PC-9 (cell line): ENCODE measurements at regions not wholly inside any gene's neighbourhood (a gene's known extent, or its start where the extent isn't known, plus 50 kb on each side); places are given as distances from the start of the nearest gene placed in this dataset.

Experiments used
- BruUV-seq: library from RNA; stranded (reverse); fragments of 400-500 nt; replicated peaks from 2 replicates; lab custom pipeline; 2021; lab: Mats Ljungman, UMichigan
- CTCF ChIA-PET: fragments of 300-600 bp; sonication (Branson Sonifier 250); formaldehyde crosslinking; loops from one replicate; lab custom pipeline; 2022; ENCODE audit warnings: antibody characterized with exemption; lab: Charles Lee
- POLR2A ChIA-PET: fragments of 300-600 bp; sonication (Branson Sonifier 250); formaldehyde crosslinking; loops from one replicate; lab custom pipeline; 2022; ENCODE audit warnings: antibody characterized with exemption; ENCODE audit not compliant: unreplicated experiment; lab: Charles Lee
- DNase-seq, 2 experiments: peaks; one replicate each; pipeline versions ENCODE4 v3.0.0 to v3.0.0-alpha.2; 2015 to 2022; ENCODE audit warnings: mixed read lengths in 1 of 2
- H2AFZ ChIP-seq: fragments of 200-600 bp; sonication (generic); 2 replicates; pipeline ENCODE4 v1.8.1; 2017; ENCODE audit warnings: antibody characterized with exemption
- H3F3A ChIP-seq: fragments of 200-600 bp; sonication (generic); 2 replicates; pipeline ENCODE4 v1.8.1; 2017; ENCODE audit warnings: antibody characterized with exemption, mild to moderate bottlenecking, low read depth; ENCODE audit not compliant: insufficient read depth
- H3K27ac ChIP-seq: fragments of 200-600 bp; sonication (generic); 2 replicates; pipeline ENCODE4 v1.6.1; 2016; ENCODE audit warnings: mixed run types
- H3K27me3 ChIP-seq: fragments of 200-600 bp; sonication (generic); 2 replicates; pipeline ENCODE4 v1.6.1; 2016; ENCODE audit warnings: low read depth, mixed run types; ENCODE audit not compliant: insufficient read depth
- H3K36me3 ChIP-seq: fragments of 200-600 bp; sonication (generic); 2 replicates; pipeline ENCODE4 v1.6.1; 2016; ENCODE audit warnings: low read depth, mixed run types
- H3K4me1 ChIP-seq: fragments of 200-600 bp; sonication (generic); replicated peaks from 2 replicates; pipeline ENCODE4 v1.6.1; 2016; ENCODE audit warnings: mixed run types; ENCODE audit not compliant: insufficient read depth
- H3K4me2 ChIP-seq: fragments of 200-600 bp; sonication (generic); 2 replicates; pipeline ENCODE4 v1.6.1; 2017; ENCODE audit warnings: mixed run types
- H3K4me3 ChIP-seq: fragments of 200-600 bp; sonication (generic); 2 replicates; pipeline ENCODE4 v1.6.1; 2016; ENCODE audit warnings: mixed run types
- H3K79me2 ChIP-seq: fragments of 200-600 bp; sonication (generic); 2 replicates; pipeline ENCODE4 v1.6.1; 2017; ENCODE audit warnings: low read depth, mixed run types
- H3K9me2 ChIP-seq: fragments of 200-600 bp; sonication (generic); 2 replicates; pipeline ENCODE4 v1.8.1; 2017; ENCODE audit warnings: mild to moderate bottlenecking; ENCODE audit not compliant: insufficient read depth
- H3K9me3 ChIP-seq: fragments of 200-600 bp; sonication (generic); 2 replicates; pipeline ENCODE4 v1.8.1; 2016; ENCODE audit warnings: low read depth; ENCODE audit not compliant: insufficient read depth
- H4K20me1 ChIP-seq: fragments of 200-600 bp; sonication (generic); 2 replicates; pipeline ENCODE4 v1.8.1; 2017; ENCODE audit not compliant: insufficient read depth
- CTCF ChIP-seq: fragments of 200-600 bp; sonication (generic); conservative IDR thresholded peaks from 2 replicates; pipeline ENCODE4 v1.6.1; 2017; ENCODE audit warnings: mixed run types, antibody characterized with exemption, mild to moderate bottlenecking, moderate library complexity
- EZH2 ChIP-seq: fragments of 200-600 bp; sonication (generic); IDR thresholded peaks from 2 replicates; pipeline ENCODE4 v1.8.0; 2017; ENCODE audit warnings: antibody characterized with exemption, low read depth
- intact Hi-C: fragments of 100-400 bp; cut with micrococcal nuclease; formaldehyde crosslinking; loops from one replicate; pipeline ENCODE4 v1.10.0; 2022; ENCODE audit not compliant: unreplicated experiment

- ChIA-PET POLR2A (interaction anchor here (0.5 kb wide), 1 partner anchor 642 kb away, joined by 5 read pairs; no protein-coding TSS in a partner anchor), CTCF (no interaction called here)
- BruUV-seq = no TSS peak
Measured at GRCh38 chr7:22900101-22900500, 77.5 kb upstream of the TOMM7 start.

GRCh38 chr7:22896917-22897316, 74.3 kb upstream of the TOMM7 start:
- intact Hi-C loops = no loop called here
- Histone ChIP-seq H4K20me1 (no peaks in the 10 kb centered on the region), H3F3A (no peaks in the 10 kb centered on the region), H3K27me3 (no peaks in the 10 kb centered on the region), H3K4me2 (no peak overlapping the region), H3K79me2 (no peaks in the 10 kb centered on the region), H3K36me3 (no peaks in the 10 kb centered on the region), H3K9me2 (no peaks in the 10 kb centered on the region), H3K4me3 (no peak overlapping the region), H3K4me1 (no peaks in the 10 kb centered on the region), H2AFZ (no peak overlapping the region), H3K9me3 (peaks cover 2% of the 10 kb centered on the region; the same call in 1 of the 2 replicates), H3K27ac (no peak overlapping the region)
- DNase-seq = no peak
- ChIA-PET CTCF (no interaction called here), POLR2A (no interaction called here)
- TF ChIP-seq EZH2 (no peak), CTCF (no peak)
- no TSS peak for BruUV-seq

More at GRCh38 chr7:22900101-22900500, 77.5 kb upstream of the TOMM7 start:
- Histone ChIP-seq H3F3A (no peaks in the 10 kb centered on the region), H3K9me3 (peaks cover 3% of the 10 kb centered on the region; the same call in 1 of the 2 replicates), H4K20me1 (no peaks in the 10 kb centered on the region), H3K36me3 (no peaks in the 10 kb centered on the region), H3K4me3 (no peak overlapping the region), H3K27ac (no peak overlapping the region), H3K79me2 (no peaks in the 10 kb centered on the region), H3K4me2 (no peak overlapping the region), H3K27me3 (no peaks in the 10 kb centered on the region), H2AFZ (no peak overlapping the region), H3K4me1 (no peaks in the 10 kb centered on the region), H3K9me2 (no peaks in the 10 kb centered on the region)
- DNase-seq = no peak
- TF ChIP-seq EZH2 = no peak
- TF ChIP-seq CTCF = no peak
- intact Hi-C loops = no loop called here

DNA sequence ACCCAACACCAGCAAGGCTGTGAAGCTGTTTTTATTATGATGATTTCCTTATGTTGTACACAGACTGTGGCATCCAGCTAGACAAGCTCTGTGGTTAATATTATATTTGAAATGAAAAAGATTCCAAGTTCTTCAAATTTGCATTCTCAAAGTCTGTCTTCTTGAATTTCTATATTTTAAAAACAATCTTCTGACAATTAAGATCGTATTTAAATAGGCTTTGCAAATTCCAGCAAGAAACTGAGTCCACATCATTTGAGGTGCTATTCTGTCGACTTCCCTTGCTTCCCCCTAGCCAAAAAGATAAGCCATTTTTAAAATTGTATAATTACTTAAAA, 73.1 kb upstream of the TOMM7 start:
- no peak for TF ChIP-seq CTCF
- TF ChIP-seq EZH2 = no peak
- H3K9me2 ChIP-seq = no peaks in the 10 kb centered on the region
- H3K4me2 ChIP-seq = no peak overlapping the region
- H3K27ac ChIP-seq = no peak overlapping the region
- no peaks in the 10 kb centered on the region for H3K79me2 ChIP-seq
- H3K4me3 ChIP-seq = no peak overlapping the region
- ChIA-PET POLR2A (no interaction called here), CTCF (no interaction called here)
- no peak overlapping the region for H2AFZ ChIP-seq
- intact Hi-C loops = no loop called here
- H3K36me3 ChIP-seq = no peaks in the 10 kb centered on the region
- H4K20me1 ChIP-seq = no peaks in the 10 kb centered on the region
- H3K4me1 ChIP-seq = no peaks in the 10 kb centered on the region
- no peak for DNase-seq
- no TSS peak for BruUV-seq
- H3K9me3 ChIP-seq = no peaks in the 10 kb centered on the region
- H3F3A ChIP-seq = no peaks in the 10 kb centered on the region
- no peaks in the 10 kb centered on the region for H3K27me3 ChIP-seq
